ENCODE measurements at regions not wholly inside any gene's neighbourhood (a gene's known extent, or its start where the extent isn't known, plus 50 kb on each side); places are given as distances from the start of the nearest gene placed in this dataset.

DNA sequence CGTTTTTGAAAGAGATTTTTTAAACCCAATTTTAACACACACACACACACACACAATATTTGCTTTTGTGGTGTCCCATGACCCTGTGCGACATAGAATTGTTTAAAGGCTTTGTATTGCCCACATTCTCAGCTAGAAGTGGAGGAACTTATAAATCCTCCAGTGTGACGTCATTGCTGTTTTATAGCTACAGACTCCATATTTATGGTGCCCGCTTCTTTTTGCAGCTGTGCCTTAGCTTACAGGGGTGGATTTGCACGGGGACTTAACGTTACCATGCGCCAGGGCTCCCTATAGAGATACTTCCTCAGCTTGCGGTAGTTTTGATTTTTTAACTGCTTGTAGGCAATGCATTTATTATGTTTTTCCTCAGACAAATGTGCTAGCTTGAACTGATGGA is 101.9 kb upstream of the SMIM21 start:
- Histone ChIP-seq H3K9me3 (ENCODE audit: low read length) (no peaks in the 10 kb centered on the region), H3K27ac (ENCODE audit: low read depth, low read length, poor library complexity, severe bottlenecking) (no peak overlapping the region), H4K20me1 (ENCODE audit: insufficient read depth, low read length) (no peaks in the 10 kb centered on the region), H3K9me2 (ENCODE audit: insufficient read depth, low read length) (no peaks in the 10 kb centered on the region), H3K4me2 (ENCODE audit: low read length) (no peak overlapping the region), H3K79me2 (ENCODE audit: insufficient read depth, low read depth, low read length) (no peaks in the 10 kb centered on the region), H3K4me1 (ENCODE audit: insufficient read depth, low read length, poor library complexity, severe bottlenecking) (no peaks in the 10 kb centered on the region), H3K4me3 (ENCODE audit: low read depth, low read length, poor library complexity, severe bottlenecking) (no peak overlapping the region), H2AFZ (ENCODE audit: low read length) (no peak overlapping the region), H3K36me3 (ENCODE audit: insufficient read depth, low read length) (no peaks in the 10 kb centered on the region)
- ChIA-PET POLR2A (no interaction called here), CTCF (ENCODE audit: unreplicated experiment) (no interaction called here)
- no peak for DNase-seq (ENCODE audit: low spot score)
- BruUV-seq (replicated peaks), result no TSS peak
- intact Hi-C loops (cut with micrococcal nuclease; ENCODE audit: unreplicated experiment), result no loop called here
- TF ChIP-seq, protein P1, sequence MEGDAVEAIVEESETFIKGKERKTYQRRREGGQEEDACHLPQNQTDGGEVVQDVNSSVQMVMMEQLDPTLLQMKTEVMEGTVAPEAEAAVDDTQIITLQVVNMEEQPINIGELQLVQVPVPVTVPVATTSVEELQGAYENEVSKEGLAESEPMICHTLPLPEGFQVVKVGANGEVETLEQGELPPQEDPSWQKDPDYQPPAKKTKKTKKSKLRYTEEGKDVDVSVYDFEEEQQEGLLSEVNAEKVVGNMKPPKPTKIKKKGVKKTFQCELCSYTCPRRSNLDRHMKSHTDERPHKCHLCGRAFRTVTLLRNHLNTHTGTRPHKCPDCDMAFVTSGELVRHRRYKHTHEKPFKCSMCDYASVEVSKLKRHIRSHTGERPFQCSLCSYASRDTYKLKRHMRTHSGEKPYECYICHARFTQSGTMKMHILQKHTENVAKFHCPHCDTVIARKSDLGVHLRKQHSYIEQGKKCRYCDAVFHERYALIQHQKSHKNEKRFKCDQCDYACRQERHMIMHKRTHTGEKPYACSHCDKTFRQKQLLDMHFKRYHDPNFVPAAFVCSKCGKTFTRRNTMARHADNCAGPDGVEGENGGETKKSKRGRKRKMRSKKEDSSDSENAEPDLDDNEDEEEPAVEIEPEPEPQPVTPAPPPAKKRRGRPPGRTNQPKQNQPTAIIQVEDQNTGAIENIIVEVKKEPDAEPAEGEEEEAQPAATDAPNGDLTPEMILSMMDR (conservative IDR thresholded peaks at IDR 0.05; ENCODE audit: low read length), result no peak
- no peak for TF ChIP-seq EZH2phosphoT487 (IDR thresholded peaks at IDR 0.05; ENCODE audit: borderline replicate concordance, low read depth, low read length)

DNA sequence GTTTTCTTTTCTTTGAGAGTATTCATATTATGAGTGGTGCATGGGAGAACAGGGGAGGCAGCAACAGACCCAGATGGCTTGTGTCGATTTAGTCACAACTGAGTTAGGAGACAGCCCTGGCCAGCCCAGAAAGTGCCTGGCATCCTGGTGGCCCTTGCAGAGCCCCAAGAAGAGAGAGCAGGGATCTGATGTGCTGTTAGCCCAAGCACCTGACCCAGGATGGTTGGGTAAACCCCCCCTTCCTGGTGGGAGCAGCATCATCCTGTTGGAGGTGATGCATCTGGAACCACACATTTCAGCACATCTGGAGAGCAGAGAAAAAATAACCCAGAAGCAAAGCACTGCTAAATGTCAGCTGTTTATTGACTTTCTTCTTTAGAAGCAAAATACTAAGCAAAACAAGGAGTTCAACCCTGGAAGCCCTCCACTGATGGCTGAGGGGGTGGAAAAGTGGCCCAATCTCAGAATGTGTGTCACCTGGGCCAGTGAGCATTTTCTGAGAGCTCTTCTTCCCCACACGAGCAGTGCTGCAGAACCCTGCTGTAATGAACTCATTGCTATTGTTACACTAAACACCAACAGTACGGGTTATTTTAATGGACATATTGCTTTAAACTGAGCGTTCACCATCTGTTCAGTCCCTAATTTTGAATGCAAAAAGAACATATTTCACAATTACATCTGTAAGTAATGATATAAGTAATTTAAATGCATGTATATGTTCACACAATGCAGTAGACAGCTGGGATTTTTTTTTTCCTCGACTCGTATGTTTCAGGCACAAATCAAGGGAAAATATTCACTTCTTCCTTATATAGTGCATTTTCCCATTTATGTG is 100.6 kb upstream of the SMIM21 start:
- Histone ChIP-seq H2AFZ (ENCODE audit: low read length) (no peak overlapping the region), H3K4me2 (ENCODE audit: low read length) (no peak overlapping the region), H3K4me1 (ENCODE audit: insufficient read depth, low read length, poor library complexity, severe bottlenecking) (no peaks in the 10 kb centered on the region), H4K20me1 (ENCODE audit: insufficient read depth, low read length) (no peaks in the 10 kb centered on the region), H3K9me2 (ENCODE audit: insufficient read depth, low read length) (no peaks in the 10 kb centered on the region), H3K9me3 (ENCODE audit: low read length) (no peaks in the 10 kb centered on the region), H3K27ac (ENCODE audit: low read depth, low read length, poor library complexity, severe bottlenecking) (no peak overlapping the region), H3K79me2 (ENCODE audit: insufficient read depth, low read depth, low read length) (no peaks in the 10 kb centered on the region), H3K4me3 (ENCODE audit: low read depth, low read length, poor library complexity, severe bottlenecking) (no peak overlapping the region), H3K36me3 (ENCODE audit: insufficient read depth, low read length) (no peaks in the 10 kb centered on the region)
- CTCF ChIA-PET (ENCODE audit: unreplicated experiment), result no interaction called here
- DNase-seq (ENCODE audit: low spot score), result no peak
- TF ChIP-seq, protein P1 (conservative IDR thresholded peaks at IDR 0.05; ENCODE audit: low read length), result no peak
- TF ChIP-seq EZH2phosphoT487 (IDR thresholded peaks at IDR 0.05; ENCODE audit: borderline replicate concordance, low read depth, low read length), result no peak
- POLR2A ChIA-PET, result no interaction called here
- no TSS peak for BruUV-seq (replicated peaks)
- intact Hi-C loops (cut with micrococcal nuclease; ENCODE audit: unreplicated experiment), result no loop called here

DNA sequence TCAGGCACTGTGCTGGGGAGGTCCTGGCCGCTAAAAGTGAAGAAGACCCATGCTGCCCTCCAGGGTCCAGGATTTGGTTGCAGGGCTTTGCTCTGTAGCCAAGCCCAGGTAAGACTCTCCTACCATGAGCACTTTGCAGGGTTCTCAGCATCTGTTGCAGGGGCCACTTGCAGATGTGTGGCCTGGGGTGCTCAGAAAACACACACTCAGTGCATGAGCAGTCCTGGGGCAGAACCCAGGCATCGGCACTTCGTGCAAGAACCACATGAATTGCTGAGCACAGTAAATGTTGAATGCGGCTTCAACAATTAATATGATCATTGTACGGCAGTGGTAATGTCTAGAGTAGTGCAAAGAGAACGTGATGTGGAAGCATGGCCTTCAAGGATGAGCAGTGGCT is 98.5 kb upstream of the SMIM21 start:
- no peak overlapping the region for H3K4me3 ChIP-seq (ENCODE audit: low read depth, low read length, poor library complexity, severe bottlenecking)
- no peaks in the 10 kb centered on the region for H4K20me1 ChIP-seq (ENCODE audit: insufficient read depth, low read length)
- DNase-seq (ENCODE audit: low spot score), result no peak
- H2AFZ ChIP-seq (ENCODE audit: low read length), result no peak overlapping the region
- no peaks in the 10 kb centered on the region for H3K9me3 ChIP-seq (ENCODE audit: low read length)
- ChIA-PET POLR2A (no interaction called here), CTCF (ENCODE audit: unreplicated experiment) (no interaction called here)
- no peaks in the 10 kb centered on the region for H3K36me3 ChIP-seq (ENCODE audit: insufficient read depth, low read length)
- no peaks in the 10 kb centered on the region for H3K9me2 ChIP-seq (ENCODE audit: insufficient read depth, low read length)
- H3K27ac ChIP-seq (ENCODE audit: low read depth, low read length, poor library complexity, severe bottlenecking), result no peak overlapping the region
- H3K4me2 ChIP-seq (ENCODE audit: low read length), result no peak overlapping the region
- intact Hi-C loops (cut with micrococcal nuclease; ENCODE audit: unreplicated experiment), result no loop called here
- no TSS peak for BruUV-seq (replicated peaks)
- H3K4me1 ChIP-seq (ENCODE audit: insufficient read depth, low read length, poor library complexity, severe bottlenecking), result no peaks in the 10 kb centered on the region
- no peaks in the 10 kb centered on the region for H3K79me2 ChIP-seq (ENCODE audit: insufficient read depth, low read depth, low read length)
- no peak for TF ChIP-seq EZH2phosphoT487 (IDR thresholded peaks at IDR 0.05; ENCODE audit: borderline replicate concordance, low read depth, low read length)
- TF ChIP-seq, protein P1 (conservative IDR thresholded peaks at IDR 0.05; ENCODE audit: low read length), result no peak
